Mesendoderm (in vitro differentiated cells): ENCODE measurements at regions not wholly inside any gene's neighbourhood (a gene's known extent, or its start where the extent isn't known, plus 50 kb on each side); places are given as distances from the start of the nearest gene placed in this dataset.

Experiments
- DNase-seq: peaks from one replicate; pipeline ENCODE4 v3.0.0; 2013
- H2AK5ac ChIP-seq: 2 replicates; pipeline ENCODE4 v1.6.1; 2013; ENCODE audit warnings: low read length, inconsistent platforms
- H2BK120ac ChIP-seq: 2 replicates; pipeline ENCODE4 v1.6.1; 2013; ENCODE audit warnings: low read depth, mild to moderate bottlenecking, low read length, moderate library complexity, mixed read lengths
- H2BK15ac ChIP-seq: replicated peaks from 2 replicates; pipeline ENCODE4 v1.6.1; 2013; ENCODE audit warnings: low read depth, mild to moderate bottlenecking, moderate library complexity
- H2BK5ac ChIP-seq: 2 replicates; pipeline ENCODE4 v1.6.1; 2013; ENCODE audit warnings: low read length, inconsistent platforms
- H3K18ac ChIP-seq: 2 replicates; pipeline ENCODE4 v1.6.1; 2013; ENCODE audit warnings: mild to moderate bottlenecking, low read length, mixed read lengths
- H3K23ac ChIP-seq: one replicate; pipeline ENCODE4 v1.6.1; 2013; ENCODE audit warnings: low read length
- H3K27ac ChIP-seq: 2 replicates; pipeline ENCODE4 v1.5.1; 2013; ENCODE audit warnings: low read depth, mild to moderate bottlenecking, inconsistent platforms, low read length, moderate library complexity
- H3K27me3 ChIP-seq: 2 replicates; pipeline ENCODE4 v1.6.1; 2013; ENCODE audit warnings: low read length, control low read depth, mild to moderate bottlenecking, inconsistent platforms; ENCODE audit not compliant: insufficient read depth, poor library complexity
- H3K36me3 ChIP-seq: 2 replicates; pipeline ENCODE4 v1.6.1; 2013; ENCODE audit warnings: low read length, inconsistent platforms; ENCODE audit not compliant: control insufficient read depth, insufficient read depth
- H3K4ac ChIP-seq: one replicate; pipeline ENCODE4 v1.6.1; 2013; ENCODE audit warnings: low read depth, mild to moderate bottlenecking, low read length, moderate library complexity
- H3K4me1 ChIP-seq: 2 replicates; pipeline ENCODE4 v1.6.1; 2013; ENCODE audit warnings: low read depth, low read length, inconsistent platforms; ENCODE audit not compliant: control insufficient read depth
- H3K4me2 ChIP-seq: 2 replicates; pipeline ENCODE4 v1.6.1; 2013; ENCODE audit warnings: low read length
- H3K4me3 ChIP-seq: 2 replicates; pipeline ENCODE4 v1.5.1; 2013; ENCODE audit warnings: mild to moderate bottlenecking, low read length
- H3K56ac ChIP-seq: one replicate; pipeline ENCODE4 v1.6.1; 2013; ENCODE audit warnings: low read length
- H3K79me1 ChIP-seq: 2 replicates; pipeline ENCODE4 v1.6.1; 2013; ENCODE audit warnings: low read length, inconsistent platforms
- H3K79me2 ChIP-seq: 2 replicates; pipeline ENCODE4 v1.6.1; 2013; ENCODE audit warnings: mild to moderate bottlenecking, low read length; ENCODE audit not compliant: control insufficient read depth, insufficient read depth
- H3K9ac ChIP-seq: 2 replicates; pipeline ENCODE4 v1.6.1; 2013; ENCODE audit warnings: low read length, inconsistent platforms
- H4K5ac ChIP-seq: one replicate; pipeline ENCODE4 v1.6.1; 2013; ENCODE audit warnings: low read length
- H4K8ac ChIP-seq: one replicate; pipeline ENCODE4 v1.6.1; 2013; ENCODE audit warnings: low read depth, mild to moderate bottlenecking, control low read depth, low read length, moderate library complexity
- WGBS: extraction: QIAGEN DNeasy Blood & Tissue Kit; methylation state at CpG from one replicate; pipeline ENCODE4 v1.1.7; 2013; ENCODE audit warnings: low lambda C conversion rate, missing lambda C conversion rate; ENCODE audit not compliant: insufficient coverage; ENCODE audit errors: extremely low coverage; 5-methylcytosine and 5-hydroxymethylcytosine counted together

GRCh38 chr6:117761610-117762009 is 86.3 kb downstream of the NUS1 start:
- Histone ChIP-seq H2BK120ac (no peak overlapping the region), H3K27me3 (no peaks in the 10 kb centered on the region), H3K23ac (no peak overlapping the region), H2BK15ac (no peak overlapping the region), H2BK5ac (no peak overlapping the region), H3K4me3 (no peak overlapping the region), H3K79me1 (no peaks in the 10 kb centered on the region), H3K18ac (no peak overlapping the region), H4K5ac (no peak overlapping the region), H4K8ac (no peak overlapping the region), H3K56ac (no peak overlapping the region), H3K36me3 (no peaks in the 10 kb centered on the region), H3K79me2 (no peaks in the 10 kb centered on the region), H3K27ac (no peak overlapping the region), H3K4ac (no peak overlapping the region), H3K4me2 (no peak overlapping the region), H3K9ac (no peak overlapping the region), H2AK5ac (no peak overlapping the region), H3K4me1 (no peaks in the 10 kb centered on the region)
- DNase-seq = no peak
- no CpG with 5 or more reads among the region's 2 CpGs for WGBS

- no peaks in the 10 kb centered on the region for H3K36me3 ChIP-seq
- no peak overlapping the region for H4K8ac ChIP-seq
- H3K9ac ChIP-seq = no peak overlapping the region
- H3K79me1 ChIP-seq = no peaks in the 10 kb centered on the region
- H2AK5ac ChIP-seq = no peak overlapping the region
- no peak overlapping the region for H3K4me3 ChIP-seq
- H3K18ac ChIP-seq = no peak overlapping the region
- no peak overlapping the region for H4K5ac ChIP-seq
- H2BK120ac ChIP-seq = no peak overlapping the region
- no CpG with 5 or more reads among the region's 2 CpGs for WGBS
- no peak overlapping the region for H3K4ac ChIP-seq
- H3K4me1 ChIP-seq = no peaks in the 10 kb centered on the region
- H3K23ac ChIP-seq = no peak overlapping the region
- no peak overlapping the region for H2BK5ac ChIP-seq
- no peaks in the 10 kb centered on the region for H3K27me3 ChIP-seq
- no peak overlapping the region for H3K56ac ChIP-seq
- no peak for DNase-seq
- no peak overlapping the region for H2BK15ac ChIP-seq
- H3K27ac ChIP-seq = no peak overlapping the region
- H3K4me2 ChIP-seq = no peak overlapping the region
- no peaks in the 10 kb centered on the region for H3K79me2 ChIP-seq
Observed at GRCh38 chr6:117771403-117771802, 96.1 kb downstream of the NUS1 start.

- Histone ChIP-seq H3K56ac (no peak overlapping the region), H3K4me3 (no peak overlapping the region), H3K27me3 (no peaks in the 10 kb centered on the region), H3K27ac (no peak overlapping the region), H2BK15ac (no peak overlapping the region), H3K4me2 (no peak overlapping the region), H3K18ac (no peak overlapping the region), H3K4me1 (no peaks in the 10 kb centered on the region), H3K79me1 (no peaks in the 10 kb centered on the region), H3K36me3 (no peaks in the 10 kb centered on the region), H3K4ac (no peak overlapping the region), H4K8ac (peak overlapping the region; percentile 39), H4K5ac (no peak overlapping the region), H3K79me2 (no peaks in the 10 kb centered on the region), H2BK120ac (no peak overlapping the region), H2AK5ac (no peak overlapping the region), H2BK5ac (no peak overlapping the region), H3K23ac (no peak overlapping the region), H3K9ac (no peak overlapping the region)
- DNase-seq = peak; percentile 47
- WGBS = no CpG with 5 or more reads among the region's 3 CpGs
Observed at GRCh38 chr6:117776441-117776840, 101.2 kb downstream of the NUS1 start.

- no peaks in the 10 kb centered on the region for H3K36me3 ChIP-seq
- H3K18ac ChIP-seq = no peak overlapping the region
- H3K79me1 ChIP-seq = no peaks in the 10 kb centered on the region
- H3K4me2 ChIP-seq = no peak overlapping the region
- H3K27me3 ChIP-seq = no peaks in the 10 kb centered on the region
- no peak overlapping the region for H3K27ac ChIP-seq
- no CpG with 5 or more reads among the region's 3 CpGs for WGBS
- no peak overlapping the region for H4K8ac ChIP-seq
- H2BK5ac ChIP-seq = no peak overlapping the region
- H3K4me3 ChIP-seq = no peak overlapping the region
- no peaks in the 10 kb centered on the region for H3K4me1 ChIP-seq
- H2BK120ac ChIP-seq = no peak overlapping the region
- H2AK5ac ChIP-seq = no peak overlapping the region
- no peak overlapping the region for H3K9ac ChIP-seq
- no peaks in the 10 kb centered on the region for H3K79me2 ChIP-seq
- no peak overlapping the region for H3K23ac ChIP-seq
- DNase-seq = no peak
- H2BK15ac ChIP-seq = no peak overlapping the region
- H4K5ac ChIP-seq = no peak overlapping the region
- H3K4ac ChIP-seq = no peak overlapping the region
- no peak overlapping the region for H3K56ac ChIP-seq
Observed at GRCh38 chr6:117781550-117781949, 106.3 kb downstream of the NUS1 start.

- Histone ChIP-seq H4K8ac (no peak overlapping the region), H2BK120ac (no peak overlapping the region), H3K79me2 (no peaks in the 10 kb centered on the region), H2BK15ac (no peak overlapping the region), H3K23ac (no peak overlapping the region), H3K27ac (no peak overlapping the region), H4K5ac (no peak overlapping the region), H3K4me3 (no peak overlapping the region), H3K4me2 (no peak overlapping the region), H3K18ac (no peak overlapping the region), H2AK5ac (no peak overlapping the region), H3K56ac (no peak overlapping the region), H2BK5ac (no peak overlapping the region), H3K79me1 (no peaks in the 10 kb centered on the region), H3K27me3 (no peaks in the 10 kb centered on the region), H3K9ac (no peak overlapping the region), H3K4ac (no peak overlapping the region), H3K4me1 (no peaks in the 10 kb centered on the region), H3K36me3 (no peaks in the 10 kb centered on the region)
- peak; percentile 57 for DNase-seq
- no CpG with 5 or more reads among the region's 5 CpGs for WGBS
Observed at GRCh38 chr6:117783279-117783678, 108.0 kb downstream of the NUS1 start.

- Histone ChIP-seq H2BK15ac (no peak overlapping the region), H4K8ac (no peak overlapping the region), H3K27me3 (no peaks in the 10 kb centered on the region), H3K79me1 (no peaks in the 10 kb centered on the region), H3K4me2 (no peak overlapping the region), H2AK5ac (no peak overlapping the region), H2BK5ac (no peak overlapping the region), H3K36me3 (no peaks in the 10 kb centered on the region), H3K56ac (no peak overlapping the region), H2BK120ac (no peak overlapping the region), H3K9ac (no peak overlapping the region), H3K23ac (no peak overlapping the region), H3K4me3 (no peak overlapping the region), H3K4ac (no peak overlapping the region), H3K27ac (no peak overlapping the region), H3K18ac (no peak overlapping the region), H3K4me1 (no peaks in the 10 kb centered on the region), H4K5ac (no peak overlapping the region), H3K79me2 (no peaks in the 10 kb centered on the region)
- WGBS = no CpG with 5 or more reads among the region's 3 CpGs
- DNase-seq = no peak
Observed at GRCh38 chr6:117791012-117791411, 115.7 kb downstream of the NUS1 start.
